H1 (cell line): ENCODE measurements at regions not wholly inside any gene's neighbourhood (a gene's known extent, or its start where the extent isn't known, plus 50 kb on each side); places are given as distances from the start of the nearest gene placed in this dataset.

ENCODE experiments used
- CTCF ChIA-PET: fragments of 300-600 bp; sonication (Branson Sonifier 250); formaldehyde crosslinking; loops from one replicate; lab custom pipeline; 2021; ENCODE audit not compliant: partially characterized antibody; lab: Charles Lee
- POLR2A ChIA-PET: fragments of 300-600 bp; sonication (Branson Sonifier 250); formaldehyde crosslinking; loops from one replicate; lab custom pipeline; 2021; ENCODE audit warnings: inconsistent platforms; ENCODE audit not compliant: partially characterized antibody; lab: Charles Lee
- DNase-seq, 2 experiments: peaks; one replicate each; pipeline versions ENCODE4 v3.0.0 to v3.0.0-alpha.2; 2010 to 2022; ENCODE audit warnings: low spot score in 2 of 2, low read depth in 1 of 2, mixed read lengths in 1 of 2
- FAIRE-seq: peaks from 2 replicates; lab custom pipeline; 2011; peaks lifted over from hg19 to GRCh38; lab: Jason Lieb, UNC
- H2AFZ ChIP-seq: 2 replicates; pipeline ENCODE4 v1.8.1; 2012; ENCODE audit warnings: low read length, inconsistent platforms
- H2AK5ac ChIP-seq: 2 replicates; pipeline ENCODE4 v1.6.1; 2013; ENCODE audit warnings: low read depth, low read length
- H2BK120ac ChIP-seq: replicated peaks from 2 replicates; pipeline ENCODE3; 2013; ENCODE audit warnings: low read depth, low read length, inconsistent platforms
- H2BK12ac ChIP-seq: 2 replicates; pipeline ENCODE4 v1.6.1; 2013; ENCODE audit warnings: low read depth, low read length
- H2BK15ac ChIP-seq: 2 replicates; pipeline ENCODE4 v1.6.1; 2013; ENCODE audit warnings: low read length
- H2BK20ac ChIP-seq: 2 replicates; pipeline ENCODE4 v1.6.1; 2013; ENCODE audit warnings: low read length
- H2BK5ac ChIP-seq: 2 replicates; pipeline ENCODE4 v1.6.1; 2013; ENCODE audit warnings: low read depth, low read length
- H3K14ac ChIP-seq: 2 replicates; pipeline ENCODE4 v1.6.1; 2013; ENCODE audit warnings: inconsistent platforms; ENCODE audit not compliant: insufficient read length
- H3K18ac ChIP-seq: 2 replicates; pipeline ENCODE4 v1.6.1; 2013; ENCODE audit warnings: low read length; ENCODE audit errors: extremely low read depth
- H3K23ac ChIP-seq: 2 replicates; pipeline ENCODE4 v1.6.1; 2013; ENCODE audit warnings: inconsistent platforms; ENCODE audit not compliant: insufficient read length
- H3K23me2 ChIP-seq: 2 replicates; pipeline ENCODE4 v1.6.1; 2013; ENCODE audit warnings: low read depth, low read length
- H3K27ac ChIP-seq: 2 replicates; pipeline ENCODE4 v1.6.1; 2011; ENCODE audit warnings: low read depth, low read length, inconsistent platforms
- H3K27me3 ChIP-seq, 4 experiments: replicated peaks in 1 of 4; 1 replicate in 1 of 4; 2 replicates in 3 of 4; pipeline versions ENCODE4 v1.6.1 to v1.8.1; 2011 to 2013; ENCODE audit warnings: low read length in 3 of 4, mild to moderate bottlenecking in 3 of 4, inconsistent platforms in 2 of 4, mixed read lengths in 2 of 4, moderate library complexity in 1 of 4; ENCODE audit not compliant: control insufficient read depth in 3 of 4, insufficient read depth in 3 of 4; ENCODE audit errors: extremely low read depth in 1 of 4
- H3K36me3 ChIP-seq, 4 experiments: 2 replicates each; pipeline versions ENCODE4 v1.6.1 to v1.8.1; 2011 to 2013; ENCODE audit warnings: mild to moderate bottlenecking in 4 of 4, low read length in 3 of 4, moderate library complexity in 2 of 4, control low read depth in 1 of 4, inconsistent platforms in 1 of 4; ENCODE audit not compliant: insufficient read depth in 4 of 4, control insufficient read depth in 2 of 4
- H3K4ac ChIP-seq: replicated peaks from 2 replicates; pipeline ENCODE3; 2013; ENCODE audit warnings: low read length, low read depth, mixed read lengths, inconsistent platforms; ENCODE audit not compliant: insufficient read length
- H3K4me1 ChIP-seq, 4 experiments: replicated peaks in 1 of 4; 1 replicate in 1 of 4; 2 replicates in 3 of 4; pipeline versions ENCODE4 v1.6.1 to v1.8.1; 2011 to 2013; ENCODE audit warnings: low read length in 3 of 4, inconsistent platforms in 2 of 4, mixed read lengths in 1 of 4; ENCODE audit not compliant: insufficient read depth in 4 of 4, control insufficient read depth in 3 of 4
- H3K4me2 ChIP-seq, 2 experiments: 2 replicates each; pipeline versions ENCODE4 v1.6.1 to v1.8.1; 2011 to 2013; ENCODE audit warnings: low read depth in 2 of 2, low read length in 2 of 2, control low read depth in 1 of 2, inconsistent platforms in 1 of 2, mild to moderate bottlenecking in 1 of 2; ENCODE audit not compliant: insufficient read depth in 1 of 2
- H3K4me3 ChIP-seq, 4 experiments: fragments of 200-600, 300-600 bp in 1 of 4; sonication (generic), shearing (Covaris generic), sonication (Bioruptor Twin) in 1 of 4; 2 replicates each; pipeline versions ENCODE4 v1.5.1 to v1.8.1; 2011 to 2016; ENCODE audit warnings: low read length in 4 of 4, low read depth in 3 of 4, control low read depth in 2 of 4, inconsistent platforms in 2 of 4, mild to moderate bottlenecking in 2 of 4, mixed read lengths in 1 of 4, moderate library complexity in 1 of 4; ENCODE audit not compliant: insufficient read depth in 2 of 4; ENCODE audit errors: extremely low read depth in 1 of 4
- H3K56ac ChIP-seq: replicated peaks from 2 replicates; pipeline ENCODE3; 2013; ENCODE audit warnings: low read depth, mild to moderate bottlenecking, mixed read lengths, low read length, inconsistent platforms; ENCODE audit not compliant: insufficient read length
- H3K79me1 ChIP-seq: 2 replicates; pipeline ENCODE4 v1.6.1; 2013; ENCODE audit warnings: low read depth, low read length, control low read depth
- H3K79me2 ChIP-seq, 2 experiments: 2 replicates each; pipeline versions ENCODE4 v1.6.1 to v1.8.1; 2012 to 2013; ENCODE audit warnings: low read length in 2 of 2, mild to moderate bottlenecking in 2 of 2, inconsistent platforms in 1 of 2; ENCODE audit not compliant: insufficient read depth in 2 of 2, control insufficient read depth in 1 of 2
- H3K9ac ChIP-seq, 4 experiments: replicated peaks in 1 of 4; 1 replicate in 1 of 4; 2 replicates in 3 of 4; pipeline versions ENCODE4 v1.6.1 to v1.8.1; 2011 to 2013; ENCODE audit warnings: low read depth in 3 of 4, low read length in 3 of 4, control low read depth in 2 of 4, mild to moderate bottlenecking in 2 of 4, moderate library complexity in 2 of 4, inconsistent platforms in 1 of 4; ENCODE audit errors: extremely low read depth in 1 of 4
- H3K9me3 ChIP-seq, 2 experiments: 2 replicates each; pipeline versions ENCODE4 v1.6.1 to v1.8.1; 2012 to 2013; ENCODE audit warnings: mild to moderate bottlenecking in 2 of 2, moderate library complexity in 2 of 2, control low read depth in 1 of 2, inconsistent platforms in 1 of 2, low read depth in 1 of 2, low read length in 1 of 2, mixed read lengths in 1 of 2; ENCODE audit not compliant: insufficient read depth in 2 of 2
- H4K20me1 ChIP-seq, 2 experiments: replicated peaks in 1 of 2; 2 replicates each; pipeline versions ENCODE3 to v1.8.1; 2011 to 2013; ENCODE audit warnings: inconsistent platforms in 2 of 2, low read length in 2 of 2, mild to moderate bottlenecking in 1 of 2; ENCODE audit not compliant: insufficient read depth in 2 of 2, control insufficient read depth in 1 of 2
- H4K5ac ChIP-seq: 2 replicates; pipeline ENCODE4 v1.6.1; 2013; ENCODE audit warnings: low read length, low read depth, mixed read lengths, inconsistent platforms; ENCODE audit not compliant: insufficient read length
- H4K8ac ChIP-seq: 2 replicates; pipeline ENCODE4 v1.8.0; 2013; ENCODE audit warnings: mild to moderate bottlenecking, moderate library complexity, low read length, inconsistent platforms; ENCODE audit not compliant: insufficient read depth; ENCODE audit errors: extremely low read depth
- H4K91ac ChIP-seq: replicated peaks from 2 replicates; pipeline ENCODE3; 2013; ENCODE audit warnings: low read length, mixed read lengths, inconsistent platforms; ENCODE audit not compliant: insufficient read length
- CBX5 ChIP-seq: fragments of 300-800, 300-1000 bp; sonication (generic); IDR thresholded peaks from 2 replicates; pipeline ENCODE4 v1.7.1; 2016; ENCODE audit warnings: antibody characterized with exemption, low read length, low read depth
- CTBP2 ChIP-seq: IDR thresholded peaks from 2 replicates; pipeline ENCODE4 v1.7.0; 2011; ENCODE audit warnings: borderline replicate concordance, mild to moderate bottlenecking, moderate library complexity, mixed read lengths, low read length; ENCODE audit not compliant: insufficient read depth, insufficient read length
- HDAC2 ChIP-seq, 2 experiments: fragments of 300-600 bp in 1 of 2; sonication (generic) in 1 of 2; IDR thresholded peaks; 2 replicates each; pipeline ENCODE4 v1.6.1; 2011 to 2012; ENCODE audit warnings: low read depth in 2 of 2, low read length in 2 of 2, mild to moderate bottlenecking in 2 of 2, moderate library complexity in 2 of 2, borderline replicate concordance in 1 of 2, inconsistent platforms in 1 of 2
- JUN ChIP-seq: IDR thresholded peaks from 2 replicates; pipeline ENCODE4 v1.6.1; 2011; ENCODE audit warnings: low read depth, mild to moderate bottlenecking, improper control_type of control experiment, low read length
- KDM1A ChIP-seq: fragments of 200-600, 300-600 bp; sonication (generic); IDR thresholded peaks from 2 replicates; pipeline ENCODE4 v1.7.1; 2016; ENCODE audit warnings: mild to moderate bottlenecking, low read length, borderline replicate concordance
- NANOG ChIP-seq: IDR thresholded peaks from 2 replicates; pipeline ENCODE4 v1.6.1; 2011; ENCODE audit warnings: low read length, low read depth, mild to moderate bottlenecking, inconsistent platforms; ENCODE audit not compliant: insufficient read depth, poor library complexity, severe bottlenecking
- NRF1 ChIP-seq: IDR thresholded peaks from 2 replicates; pipeline ENCODE4 v1.6.1; 2011; ENCODE audit warnings: mild to moderate bottlenecking, low read depth, low read length, improper control_type of control experiment
- RAD21 ChIP-seq, 2 experiments: IDR thresholded peaks in 1 of 2; conservative IDR thresholded peaks in 1 of 2; 2 replicates each; pipeline ENCODE4 v1.6.1; 2011; ENCODE audit warnings: low read depth in 2 of 2, low read length in 2 of 2, improper control_type of control experiment in 1 of 2, inconsistent platforms in 1 of 2, mild to moderate bottlenecking in 1 of 2, moderate library complexity in 1 of 2
- SIRT6 ChIP-seq: IDR thresholded peaks from one replicate; pipeline ENCODE4 v1.7.1; 2012; ENCODE audit warnings: low read length, inconsistent platforms
- TAF7 ChIP-seq: optimal IDR thresholded peaks from 2 replicates; pipeline ENCODE3; 2011; ENCODE audit warnings: low read depth, mild to moderate bottlenecking, inconsistent platforms, low read length, moderate library complexity, borderline replicate concordance
- TEAD4 ChIP-seq: IDR thresholded peaks from 2 replicates; pipeline ENCODE4 v1.6.1; 2012; ENCODE audit warnings: low read depth, low read length, inconsistent platforms, mixed read lengths
- WGBS, 2 experiments: shearing (Covaris generic) in 1 of 2; methylation state at CpG; one replicate each; pipeline versions ENCODE4 v1.1.6 to v1.1.7; 2013 to 2015; ENCODE audit warnings: low lambda C conversion rate in 2 of 2, mixed read lengths in 2 of 2, inconsistent platforms in 1 of 2, low coverage in 1 of 2, missing lambda C conversion rate in 1 of 2; ENCODE audit not compliant: insufficient replicate concordance in 2 of 2, insufficient coverage in 1 of 2, insufficient read length in 1 of 2; ENCODE audit errors: extremely low coverage in 1 of 2, missing lambda C conversion rate in 1 of 2; 5-methylcytosine and 5-hydroxymethylcytosine counted together

- H2BK15ac ChIP-seq, result no peak overlapping the region
- WGBS, 2 experiments, result 96% methylated on average over 4 of the region's 4 CpGs; no CpG with 5 or more reads in 1 of the 2 experiments
- no peak overlapping the region for H3K14ac ChIP-seq
- no peak overlapping the region for H2BK120ac ChIP-seq
- H4K5ac ChIP-seq, result no peak overlapping the region
- H3K23me2 ChIP-seq, result no peaks in the 10 kb centered on the region
- no peak overlapping the region for H2AFZ ChIP-seq
- no peak overlapping the region for H3K56ac ChIP-seq
- H4K20me1 ChIP-seq, result no peaks in the 10 kb centered on the region
- H3K27ac ChIP-seq, result no peak overlapping the region
- H3K4me1 ChIP-seq, result 0 out of 7 replicates have a peak, but pooled peaks cover 0 to 3% (median 0%) of the 10 kb centered on the region in 4 experiments
- H3K23ac ChIP-seq, result no peak overlapping the region
- no peak overlapping the region for H3K4ac ChIP-seq
- no peak overlapping the region for H4K8ac ChIP-seq
- no peak overlapping the region for H2AK5ac ChIP-seq
- ChIA-PET POLR2A (no interaction called here), CTCF (no interaction called here)
- H3K36me3 ChIP-seq, result no peaks in the 10 kb centered on the region
- FAIRE-seq, result no peak
- no peaks in the 10 kb centered on the region for H3K79me2 ChIP-seq
- H3K18ac ChIP-seq, result no peak overlapping the region
- no peak overlapping the region for H2BK12ac ChIP-seq
- no peak for DNase-seq
- no peak overlapping the region for H2BK5ac ChIP-seq
- H3K4me2 ChIP-seq, result no peak overlapping the region
- H3K27me3 ChIP-seq, result no peaks in the 10 kb centered on the region
- H3K79me1 ChIP-seq, result no peaks in the 10 kb centered on the region
- H3K9me3 ChIP-seq, result peaks cover 0 to 8% of the 10 kb centered on the region in 2 experiments; a peak in 1 of 4 replicates
- no peak overlapping the region for H4K91ac ChIP-seq
- H3K4me3 ChIP-seq, result no peak overlapping the region
- H2BK20ac ChIP-seq, result no peak overlapping the region
- H3K9ac ChIP-seq, result no peak overlapping the region
- no peak for TF ChIP-seq CTBP2
- no peak for TF ChIP-seq HDAC2 (IDR thresholded peaks at IDR 0.05; ENCODE audit: borderline replicate concordance in 1 of 2, low read depth in 2 of 2, low read length in 2 of 2)
- TF ChIP-seq NANOG, result no peak
- no peak for TF ChIP-seq CBX5
- no peak for TF ChIP-seq TEAD4
- TF ChIP-seq SIRT6, result no peak
- no peak for TF ChIP-seq NRF1
- no peak for TF ChIP-seq RAD21 (IDR thresholded peaks at IDR 0.05 in 1 of 2, conservative IDR thresholded peaks at IDR 0.05 in 1 of 2; ENCODE audit: low read depth in 2 of 2, low read length in 2 of 2)
- no peak for TF ChIP-seq TAF7
- no peak for TF ChIP-seq KDM1A
- TF ChIP-seq JUN, result no peak
Observed at GRCh38 chr2:220980966-220981675, 591.0 kb downstream of the EPHA4 start.
